HG02642 (cell line): ENCODE measurements at regions not wholly inside any gene's neighbourhood (a gene's known extent, or its start where the extent isn't known, plus 50 kb on each side); places are given as distances from the start of the nearest gene placed in this dataset.
A peak's percentile ranks its signal among the peaks of the same experiment; 100 is the strongest.

Source experiments
- ATAC-seq: cut with Tn5 transposase; IDR thresholded peaks from one replicate; pipeline ENCODE4 v1.9.1; 2021; ENCODE audit warnings: mild to moderate bottlenecking; ENCODE audit not compliant: unreplicated experiment, poor library complexity

- no peak for ATAC-seq
Measured at GRCh38 chr20:39290575-39290974, 328.4 kb downstream of the DHX35 start.

GRCh38 chr20:39289831-39290230 is 327.7 kb downstream of the DHX35 start:
- ATAC-seq: no peak

- no peak for ATAC-seq
Measured at GRCh38 chr20:39289316-39289715, 327.2 kb downstream of the DHX35 start.

GRCh38 chr20:39283464-39283863 is 321.3 kb downstream of the DHX35 start:
- ATAC-seq: no peak

GRCh38 chr20:39282619-39283092 is 320.5 kb downstream of the DHX35 start:
- ATAC-seq: no peak

GRCh38 chr20:39280875-39281274 is 318.7 kb downstream of the DHX35 start:
- no peak for ATAC-seq

- no peak for ATAC-seq
Measured at GRCh38 chr20:39278230-39278788, 316.2 kb downstream of the DHX35 start.

GRCh38 chr20:39277185-39277584 is 315.0 kb downstream of the DHX35 start:
- no peak for ATAC-seq

- ATAC-seq: no peak
Measured at GRCh38 chr20:39270837-39271604, 308.9 kb downstream of the DHX35 start.

GRCh38 chr20:39269493-39270217 is 307.5 kb downstream of the DHX35 start:
- ATAC-seq: no peak

- peak; percentile 47 for ATAC-seq
Measured at GRCh38 chr20:39268981-39269461, 306.9 kb downstream of the DHX35 start.

- no peak for ATAC-seq
Measured at GRCh38 chr20:39268491-39268951, 306.4 kb downstream of the DHX35 start.

- ATAC-seq: no peak
Measured at GRCh38 chr20:39266989-39267388, 304.8 kb downstream of the DHX35 start.

- ATAC-seq: no peak
Measured at GRCh38 chr20:39264506-39265172, 302.5 kb downstream of the DHX35 start.

GRCh38 chr20:39263076-39263475 is 300.9 kb downstream of the DHX35 start:
- no peak for ATAC-seq

GRCh38 chr20:39259808-39260207 is 297.7 kb downstream of the DHX35 start:
- ATAC-seq: no peak

GRCh38 chr20:39259010-39259803 is 297.1 kb downstream of the DHX35 start:
- no peak for ATAC-seq

GRCh38 chr20:39258253-39258652 is 296.1 kb downstream of the DHX35 start:
- ATAC-seq: no peak

- ATAC-seq: no peak
Measured at GRCh38 chr20:39253051-39253755, 291.1 kb downstream of the DHX35 start.
